NT2/D1 (cell line): ENCODE measurements at regions not wholly inside any gene's neighbourhood (a gene's known extent, or its start where the extent isn't known, plus 50 kb on each side); places are given as distances from the start of the nearest gene placed in this dataset.

ENCODE experiments used
- SUZ12 ChIP-seq: IDR thresholded peaks from 2 replicates; pipeline ENCODE4 v1.6.1; 2011; ENCODE audit not compliant: insufficient read length, insufficient read depth; ENCODE audit errors: extremely low read depth
- YY1 ChIP-seq: IDR thresholded peaks from 2 replicates; pipeline ENCODE4 v1.6.1; 2011; ENCODE audit not compliant: insufficient read length, insufficient read depth
- ZNF274 ChIP-seq: IDR thresholded peaks from 2 replicates; pipeline ENCODE4 v1.6.1; 2011; ENCODE audit warnings: mild to moderate bottlenecking, low read depth, low read length

DNA sequence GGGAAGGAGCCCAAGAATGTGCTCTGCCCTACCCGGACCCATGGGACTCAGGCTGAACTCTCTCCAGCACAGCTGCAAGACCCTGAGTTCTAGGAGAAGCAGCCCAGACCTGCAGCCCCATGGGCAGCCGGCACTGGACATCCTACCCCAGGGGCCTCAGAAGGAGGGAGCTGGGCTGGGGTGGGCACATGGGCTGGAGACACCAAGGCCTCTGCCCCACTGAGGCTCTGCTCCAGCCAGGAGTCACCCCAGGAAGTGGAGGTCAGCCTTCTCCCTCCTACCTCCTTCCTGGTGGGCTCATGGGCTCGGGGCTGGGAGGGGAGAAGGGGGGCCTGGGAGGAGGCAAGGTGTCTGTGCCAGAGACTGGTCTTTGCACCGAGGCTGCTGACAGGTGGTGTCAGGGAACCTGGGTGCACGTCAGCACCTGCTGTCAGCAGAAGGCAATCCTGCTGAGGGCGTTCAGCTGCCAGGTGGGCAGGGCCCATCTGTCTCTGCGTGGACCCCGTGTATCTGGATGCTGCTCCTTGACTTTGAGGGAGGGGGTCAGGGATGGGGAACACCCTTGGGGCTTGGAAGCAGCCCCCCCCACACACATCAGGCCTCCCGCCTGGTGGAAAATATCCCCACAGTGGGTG lies 95.2 kb downstream of the PDGFA start:
- TF ChIP-seq ZNF274 (no peak), YY1 (no peak), SUZ12 (no peak)
